ENCODE measurements at regions not wholly inside any gene's neighbourhood (a gene's known extent, or its start where the extent isn't known, plus 50 kb on each side); places are given as distances from the start of the nearest gene placed in this dataset.

DNA sequence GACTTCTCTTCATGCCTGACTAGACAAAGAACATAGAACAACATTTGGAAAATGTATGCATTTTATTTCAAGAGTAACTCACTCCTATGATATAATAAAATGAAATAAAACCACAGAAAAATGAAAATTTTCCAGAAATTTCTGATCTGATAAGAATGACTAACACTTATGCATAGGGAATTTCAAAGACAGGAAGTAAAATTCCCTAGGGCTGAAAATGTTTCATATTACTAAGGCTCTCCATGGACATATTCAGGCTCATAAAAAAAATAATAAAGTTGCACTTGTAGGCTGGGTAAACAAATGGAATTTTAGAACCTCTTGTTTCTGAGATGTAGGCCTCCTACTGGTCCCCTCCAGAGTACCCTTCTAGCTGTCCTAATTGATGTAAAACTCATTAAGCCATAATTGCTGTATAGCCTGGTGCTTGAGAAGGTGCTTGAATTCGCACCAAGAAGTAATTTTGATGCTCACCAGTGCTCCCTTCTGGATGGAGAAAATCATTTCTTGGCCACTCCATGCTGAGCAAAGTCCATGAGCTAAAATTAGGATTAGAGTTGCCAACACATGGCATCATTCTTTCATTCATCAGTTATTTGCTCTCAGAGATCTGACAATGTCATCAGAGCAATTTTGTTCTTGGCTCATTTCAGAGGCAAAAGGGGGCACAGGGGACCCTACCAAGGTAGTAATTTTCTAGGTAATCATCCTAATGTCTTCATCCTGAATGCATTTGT is 641.0 kb upstream of the CAMK1G start:
- TF ChIP-seq CTCF (IDR thresholded peaks at IDR 0.05; ENCODE audit: poor library complexity, severe bottlenecking), result no peak
- TF ChIP-seq EP300 (conservative IDR thresholded peaks at IDR 0.05; ENCODE audit: poor library complexity, severe bottlenecking), result no peak
- TF ChIP-seq POLR2AphosphoS5 (IDR thresholded peaks at IDR 0.05), result no peak
- no peak for TF ChIP-seq EZH2 (IDR thresholded peaks at IDR 0.05; ENCODE audit: borderline replicate concordance, insufficient read depth, low read length, poor library complexity, severe bottlenecking)
- TF ChIP-seq RAD21 (conservative IDR thresholded peaks at IDR 0.05), result no peak
- TF ChIP-seq TAF1 (IDR thresholded peaks at IDR 0.05; ENCODE audit: low read depth), result no peak
- TF ChIP-seq REST (IDR thresholded peaks at IDR 0.05; ENCODE audit: borderline replicate concordance), result no peak
- TF ChIP-seq SMC3 (conservative IDR thresholded peaks at IDR 0.05; ENCODE audit: poor library complexity), result no peak
